Sigmoid colon (tissue), 6 donors: ENCODE measurements at regions not wholly inside any gene's neighbourhood (a gene's known extent, or its start where the extent isn't known, plus 50 kb on each side); places are given as distances from the start of the nearest gene placed in this dataset.

ENCODE experiments used
- DNase-seq: peaks from one replicate; pipeline ENCODE4 v3.0.0-alpha.2; 2019
- H3K27ac ChIP-seq, 4 donors: fragments of 200-600 bp; sonication (generic); one replicate each; pipeline ENCODE4 v1.5.1; 2016 to 2019; ENCODE audit warnings: mild to moderate bottlenecking in 1 of 4
- H3K27me3 ChIP-seq, 3 donors: fragments of 200-600 bp; sonication (generic); one replicate each; pipeline ENCODE4 v1.5.1; 2019; ENCODE audit warnings: mild to moderate bottlenecking in 1 of 3
- H3K36me3 ChIP-seq, 4 donors: fragments of 200-600 bp; sonication (generic); one replicate each; pipeline ENCODE4 v1.5.1; 2016 to 2019
- H3K4me1 ChIP-seq, 4 donors: fragments of 200-600 bp; sonication (generic); one replicate each; pipeline ENCODE4 v1.5.1; 2017 to 2019
- H3K4me3 ChIP-seq, 4 donors: fragments of 200-600 bp; sonication (generic); one replicate each; pipeline ENCODE4 v1.5.1; 2017 to 2019; ENCODE audit warnings: mild to moderate bottlenecking in 2 of 4, moderate library complexity in 1 of 4
- H3K9me3 ChIP-seq, 4 donors: fragments of 200-600 bp in 3 of 4; sonication (generic) in 3 of 4; one replicate each; pipeline versions ENCODE4 v1.5.1 to v1.6.1; 2013 to 2019
- EP300 ChIP-seq, 4 donors: sonication (generic); formaldehyde crosslinking; IDR thresholded peaks; one replicate each; pipeline ENCODE4 v1.6.1; 2017; ENCODE audit warnings: antibody characterized with exemption in 4 of 4
- POLR2A ChIP-seq, 2 donors: fragments of 450-650 bp; IDR thresholded peaks; one replicate each; pipeline ENCODE4 v1.6.1; 2016; ENCODE audit warnings: antibody characterized with exemption in 2 of 2, mild to moderate bottlenecking in 2 of 2, moderate library complexity in 2 of 2
- POLR2AphosphoS5 ChIP-seq, 4 donors: sonication (generic); formaldehyde crosslinking; IDR thresholded peaks; one replicate each; pipeline ENCODE4 v1.6.1; 2017; ENCODE audit warnings: antibody characterized with exemption in 4 of 4
- WGBS, 2 donors: extraction: QIAGEN DNeasy Blood & Tissue Kit; methylation state at CpG; one replicate each; pipeline ENCODE4 v1.1.7; 2013; 5-methylcytosine and 5-hydroxymethylcytosine counted together
- intact Hi-C: fragments of 100-400 bp; cut with DNase I; formaldehyde crosslinking; loops from one replicate; pipeline ENCODE4 v1.15.1; 2023
- TF ChIP-seq, protein P1 (sequence below), 4 experiments: fragments of 450-650 bp in 3 of 4; fragments of 200-600 bp in 1 of 4; IDR thresholded peaks; one replicate each; pipeline ENCODE4 v1.5.1; 2016 to 2019; ENCODE audit warnings: antibody characterized with exemption in 4 of 4, mild to moderate bottlenecking in 3 of 4, moderate library complexity in 2 of 4
- donor health status: healthy with polysubstance abuse.
- donor health status: healthy.

DNA sequence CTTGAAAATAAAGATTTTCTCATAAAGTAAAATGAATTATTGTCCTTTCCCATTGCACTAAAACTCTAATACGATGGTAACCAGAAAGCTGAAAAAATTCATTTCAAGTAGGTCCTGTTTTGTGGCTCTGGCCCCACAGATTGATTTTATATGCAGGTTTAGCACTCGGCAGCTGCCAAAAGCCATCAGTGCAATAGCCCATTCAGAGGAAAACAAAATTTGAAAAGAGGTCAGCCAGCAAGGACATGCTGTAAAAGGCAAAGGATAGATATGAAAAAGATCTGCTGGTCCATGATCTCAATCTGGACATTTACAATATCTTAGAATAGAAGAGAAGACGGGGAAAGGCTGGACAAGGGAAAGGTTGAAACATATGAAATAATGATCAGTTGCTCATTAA lies 414.8 kb upstream of the NOVA1 start:
- WGBS, 2 donors: 87 to 91% methylated on average over 3 of the region's 3 CpGs
- H3K4me3 ChIP-seq: no peak overlapping the region
- no peaks in the 10 kb centered on the region for H3K9me3 ChIP-seq
- no peaks in the 10 kb centered on the region for H3K36me3 ChIP-seq
- no peak overlapping the region for H3K27ac ChIP-seq
- H3K4me1 ChIP-seq: no peaks in the 10 kb centered on the region
- TF ChIP-seq, protein P1, sequence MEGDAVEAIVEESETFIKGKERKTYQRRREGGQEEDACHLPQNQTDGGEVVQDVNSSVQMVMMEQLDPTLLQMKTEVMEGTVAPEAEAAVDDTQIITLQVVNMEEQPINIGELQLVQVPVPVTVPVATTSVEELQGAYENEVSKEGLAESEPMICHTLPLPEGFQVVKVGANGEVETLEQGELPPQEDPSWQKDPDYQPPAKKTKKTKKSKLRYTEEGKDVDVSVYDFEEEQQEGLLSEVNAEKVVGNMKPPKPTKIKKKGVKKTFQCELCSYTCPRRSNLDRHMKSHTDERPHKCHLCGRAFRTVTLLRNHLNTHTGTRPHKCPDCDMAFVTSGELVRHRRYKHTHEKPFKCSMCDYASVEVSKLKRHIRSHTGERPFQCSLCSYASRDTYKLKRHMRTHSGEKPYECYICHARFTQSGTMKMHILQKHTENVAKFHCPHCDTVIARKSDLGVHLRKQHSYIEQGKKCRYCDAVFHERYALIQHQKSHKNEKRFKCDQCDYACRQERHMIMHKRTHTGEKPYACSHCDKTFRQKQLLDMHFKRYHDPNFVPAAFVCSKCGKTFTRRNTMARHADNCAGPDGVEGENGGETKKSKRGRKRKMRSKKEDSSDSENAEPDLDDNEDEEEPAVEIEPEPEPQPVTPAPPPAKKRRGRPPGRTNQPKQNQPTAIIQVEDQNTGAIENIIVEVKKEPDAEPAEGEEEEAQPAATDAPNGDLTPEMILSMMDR (IDR thresholded peaks at IDR 0.05): no peak
- TF ChIP-seq POLR2AphosphoS5 (IDR thresholded peaks at IDR 0.05) (no peak), EP300 (IDR thresholded peaks at IDR 0.05) (no peak), POLR2A (IDR thresholded peaks at IDR 0.05) (no peak)
- H3K27me3 ChIP-seq: no peaks in the 10 kb centered on the region
- DNase-seq: no peak
- intact Hi-C loops: no loop called here

DNA sequence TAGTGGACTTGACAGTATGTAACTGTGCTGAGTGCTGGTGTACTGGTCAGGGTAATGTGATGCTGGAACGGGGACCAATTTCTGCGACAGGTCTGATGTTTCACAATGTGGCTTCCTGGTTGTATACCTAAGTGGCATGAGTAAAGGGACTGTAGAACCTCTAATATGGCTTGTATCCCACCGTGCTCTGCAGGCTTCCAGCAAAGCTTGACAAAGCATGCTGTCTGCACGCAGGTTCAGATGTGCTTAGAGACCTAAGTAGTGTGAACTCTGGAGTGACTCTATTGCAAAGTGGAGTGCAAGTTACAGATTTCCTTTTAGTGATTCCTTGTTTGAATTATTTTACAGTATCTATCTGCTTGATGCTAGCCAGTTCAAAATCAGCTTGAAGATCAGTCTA lies 415.8 kb upstream of the NOVA1 start:
- Histone ChIP-seq H3K27ac (no peak overlapping the region), H3K36me3 (no peaks in the 10 kb centered on the region), H3K4me3 (no peak overlapping the region), H3K27me3 (no peaks in the 10 kb centered on the region), H3K4me1 (no peaks in the 10 kb centered on the region), H3K9me3 (no peaks in the 10 kb centered on the region)
- intact Hi-C loops: no loop called here
- whole genome bisulfite sequencing, 2 donors: 86 to 91% methylated on average over 4 of the region's 4 CpGs
- DNase-seq: no peak
- TF ChIP-seq POLR2A (IDR thresholded peaks at IDR 0.05): no peak
- TF ChIP-seq EP300 (IDR thresholded peaks at IDR 0.05): no peak
- TF ChIP-seq, protein P1 (IDR thresholded peaks at IDR 0.05): no peak
- no peak for TF ChIP-seq POLR2AphosphoS5 (IDR thresholded peaks at IDR 0.05)

DNA sequence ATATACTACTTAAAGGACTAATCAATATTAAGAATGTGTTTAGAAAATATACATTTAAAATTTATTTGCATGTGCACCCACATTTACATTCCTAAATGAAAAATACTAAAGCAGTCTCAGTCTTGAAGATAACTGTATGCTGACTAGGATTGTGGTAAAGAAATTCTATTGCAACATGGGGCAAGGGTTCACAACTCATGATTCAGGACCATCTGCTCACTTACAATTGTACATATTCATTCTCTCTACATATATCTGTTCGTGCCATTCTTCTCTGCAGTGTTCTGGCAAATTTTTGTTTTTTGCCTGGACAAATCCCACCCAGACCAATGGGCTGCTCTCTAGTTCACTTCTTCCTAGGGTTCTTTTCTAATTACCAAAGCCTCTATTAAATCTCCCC lies 417.2 kb upstream of the NOVA1 start:
- DNase-seq: no peak
- TF ChIP-seq POLR2AphosphoS5 (IDR thresholded peaks at IDR 0.05) (no peak), EP300 (IDR thresholded peaks at IDR 0.05) (no peak), POLR2A (IDR thresholded peaks at IDR 0.05) (no peak)
- TF ChIP-seq, protein P1 (IDR thresholded peaks at IDR 0.05): no peak
- Histone ChIP-seq H3K9me3 (no peaks in the 10 kb centered on the region), H3K36me3 (no peaks in the 10 kb centered on the region), H3K27me3 (no peaks in the 10 kb centered on the region), H3K27ac (no peak overlapping the region), H3K4me1 (no peaks in the 10 kb centered on the region), H3K4me3 (no peak overlapping the region)
- WGBS, 2 donors: 77 to 84% methylated on average over 1 of the region's 1 CpG
- intact Hi-C loops: no loop called here

DNA sequence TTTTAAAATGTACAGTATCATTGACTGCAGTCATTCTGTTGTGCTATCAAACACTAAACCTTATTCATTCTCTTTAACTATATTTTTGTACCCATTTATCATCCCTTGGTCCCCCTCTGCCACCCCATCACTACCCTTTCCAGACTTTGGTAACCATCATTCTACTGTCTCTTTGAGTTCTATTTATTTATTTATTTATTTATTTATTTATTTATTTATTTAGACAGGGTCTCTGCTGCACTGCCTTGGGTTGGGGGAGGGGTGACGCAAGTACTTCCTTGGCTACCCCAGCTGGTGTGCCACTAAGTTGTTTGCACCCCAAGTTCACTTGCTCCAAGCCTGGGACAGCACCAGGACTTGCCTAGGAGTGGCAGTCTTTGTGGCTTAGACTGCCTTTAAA lies 427.8 kb upstream of the NOVA1 start:
- no peaks in the 10 kb centered on the region for H3K36me3 ChIP-seq
- no peak for DNase-seq
- H3K27ac ChIP-seq: no peak overlapping the region
- intact Hi-C loops: no loop called here
- no peaks in the 10 kb centered on the region for H3K27me3 ChIP-seq
- 100% methylated on average over 1 of the region's 1 CpG for WGBS, 2 donors
- no peaks in the 10 kb centered on the region for H3K9me3 ChIP-seq
- TF ChIP-seq, protein P1 (IDR thresholded peaks at IDR 0.05): no peak
- TF ChIP-seq EP300 (IDR thresholded peaks at IDR 0.05) (no peak), POLR2AphosphoS5 (IDR thresholded peaks at IDR 0.05) (no peak), POLR2A (IDR thresholded peaks at IDR 0.05) (no peak)
- no peaks in the 10 kb centered on the region for H3K4me1 ChIP-seq
- no peak overlapping the region for H3K4me3 ChIP-seq

DNA sequence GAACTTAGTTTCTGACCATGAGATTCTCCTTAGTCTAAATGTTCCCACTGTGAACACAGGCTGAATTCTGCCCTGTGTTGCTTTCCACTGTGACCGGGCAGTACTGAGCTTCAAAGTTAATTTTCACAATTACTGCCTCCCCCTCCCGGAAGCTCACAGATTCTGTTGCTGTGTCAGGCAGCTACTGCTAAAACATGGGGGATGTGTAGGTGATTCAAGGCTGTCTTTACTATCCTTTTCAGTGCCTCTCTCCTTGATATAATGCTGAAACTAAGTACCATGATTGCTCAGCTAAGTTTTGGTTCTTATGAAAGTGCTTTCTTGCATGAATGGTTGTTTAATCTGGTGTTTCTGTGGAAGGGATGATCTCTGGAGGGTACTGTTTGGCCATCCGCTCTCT lies 428.3 kb upstream of the NOVA1 start:
- TF ChIP-seq POLR2AphosphoS5 (IDR thresholded peaks at IDR 0.05) (no peak), POLR2A (IDR thresholded peaks at IDR 0.05) (no peak), EP300 (IDR thresholded peaks at IDR 0.05) (no peak)
- Histone ChIP-seq H3K9me3 (no peaks in the 10 kb centered on the region), H3K36me3 (no peaks in the 10 kb centered on the region), H3K27ac (no peak overlapping the region), H3K4me3 (no peak overlapping the region), H3K27me3 (no peaks in the 10 kb centered on the region), H3K4me1 (no peaks in the 10 kb centered on the region)
- DNase-seq: no peak
- intact Hi-C loops: no loop called here
- 71 to 77% methylated on average over 3 of the region's 3 CpGs for WGBS, 2 donors
